Stimulated activated CD4-positive, alpha-beta T cell treated with anti-CD3 and anti-CD28 coated beads, TNF-alpha, amount 100 ng/mL, for 24 hours (primary cell): ENCODE measurements at regions not wholly inside any gene's neighbourhood (a gene's known extent, or its start where the extent isn't known, plus 50 kb on each side); places are given as distances from the start of the nearest gene placed in this dataset.
"Not testable (repeated sequence)": the region's sequence is repeated elsewhere in the genome, so short reads cannot be mapped to it uniquely, and the experiment has no call there.

Experiments used
- DNase-seq, 3 experiments: peaks; one replicate each; pipeline ENCODE4 v3.0.0-alpha.2; 2020; ENCODE audit warnings: low read depth in 3 of 3

DNA sequence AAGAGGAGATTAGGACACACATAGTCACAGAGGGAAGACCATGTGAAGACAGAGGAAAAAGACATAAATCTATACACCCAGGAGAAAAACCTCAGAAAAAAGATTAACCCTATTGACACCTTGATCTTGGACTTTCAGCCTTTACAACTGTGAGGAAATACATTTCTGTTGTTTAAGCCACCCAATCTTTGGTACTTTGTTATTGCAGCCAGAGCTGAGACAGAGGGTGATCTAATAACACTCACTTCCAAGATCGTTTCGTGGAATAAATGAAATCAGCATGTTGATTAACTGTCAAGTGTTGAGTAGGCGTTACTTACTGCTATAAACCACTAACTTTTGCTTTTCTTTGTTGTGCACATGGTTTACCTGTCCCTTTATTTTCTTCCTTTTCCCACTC is 361.2 kb upstream of the RIOK2 start:
- no peak for DNase-seq

- no peak for DNase-seq
Observed at GRCh38 chr5:97544678-97545077, 361.6 kb upstream of the RIOK2 start.

DNA sequence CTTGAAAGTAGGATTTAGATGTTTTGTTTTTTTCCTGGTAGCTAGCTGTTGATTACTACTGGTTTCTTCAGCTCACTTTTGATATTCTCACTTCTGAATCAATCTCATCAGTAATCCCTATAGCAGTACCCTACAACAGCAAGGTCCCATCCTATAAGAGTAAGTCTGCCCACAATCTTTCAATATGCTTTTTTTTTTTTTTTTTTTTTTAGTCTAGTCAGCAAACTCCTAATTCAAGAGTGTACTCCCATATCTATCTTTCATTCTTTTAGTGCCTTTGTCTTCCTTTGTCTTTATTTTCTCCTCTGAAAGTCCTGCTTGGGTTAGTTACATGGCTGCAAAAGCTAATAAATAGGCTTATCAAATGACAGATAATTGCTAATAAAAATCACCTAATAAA is 362.4 kb upstream of the RIOK2 start:
- no peak for DNase-seq

DNA sequence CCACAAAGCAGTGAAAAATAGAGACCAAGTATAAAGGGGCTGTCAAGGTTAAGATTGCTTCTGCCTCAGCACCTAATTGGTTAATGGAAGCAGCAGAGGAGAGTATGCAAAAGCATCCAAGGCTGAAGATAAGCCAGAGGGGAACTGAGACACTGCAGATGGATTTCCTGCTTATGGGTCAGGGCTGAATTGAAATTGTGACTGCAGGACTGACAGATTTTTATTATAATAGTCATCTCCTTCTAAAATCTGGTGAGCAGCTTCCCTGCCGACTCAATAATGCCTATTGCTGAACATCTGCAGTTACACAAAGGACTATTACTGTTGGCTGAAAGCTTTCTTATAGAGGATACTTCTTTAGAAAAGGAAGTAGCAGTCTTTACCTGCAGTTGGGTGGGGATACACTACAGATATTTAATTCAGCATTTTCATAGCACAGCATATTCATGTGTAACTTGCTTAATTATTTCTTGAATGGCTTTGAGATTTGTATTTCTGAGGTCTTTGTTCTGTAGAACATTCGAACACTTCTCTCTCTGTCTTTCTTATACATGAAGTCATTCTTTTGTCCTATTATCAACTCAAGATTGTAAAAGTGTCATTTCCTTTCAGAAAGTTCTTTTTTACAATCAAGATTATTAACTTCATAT is 363.0 kb upstream of the RIOK2 start:
- DNase-seq, result no peak

- DNase-seq, result no peak
Observed at GRCh38 chr5:97547430-97547829, 364.4 kb upstream of the RIOK2 start.

GRCh38 chr5:97547999-97548738 is 365.1 kb upstream of the RIOK2 start:
- no peak for DNase-seq

DNA sequence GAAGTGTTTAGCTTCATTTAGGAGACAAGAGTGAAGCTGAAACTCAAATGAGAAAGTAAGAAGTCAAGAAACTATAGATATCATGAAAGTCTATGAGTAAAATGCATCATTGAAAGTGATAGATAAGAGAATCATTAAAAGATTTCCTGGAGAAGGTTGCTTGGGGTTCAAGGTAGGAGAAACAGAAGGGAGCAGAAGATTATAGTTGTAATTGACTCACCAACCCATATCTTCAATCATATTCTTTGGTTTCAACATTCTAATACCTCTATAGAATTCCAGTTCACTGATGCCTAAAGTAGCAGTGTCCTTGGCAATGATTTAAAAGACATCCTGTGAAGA is 365.7 kb upstream of the RIOK2 start:
- no peak for DNase-seq

GRCh38 chr5:97549496-97549895 is 366.4 kb upstream of the RIOK2 start:
- DNase-seq, result no peak

GRCh38 chr5:97550164-97550563 is 367.1 kb upstream of the RIOK2 start:
- DNase-seq, result no peak

DNA sequence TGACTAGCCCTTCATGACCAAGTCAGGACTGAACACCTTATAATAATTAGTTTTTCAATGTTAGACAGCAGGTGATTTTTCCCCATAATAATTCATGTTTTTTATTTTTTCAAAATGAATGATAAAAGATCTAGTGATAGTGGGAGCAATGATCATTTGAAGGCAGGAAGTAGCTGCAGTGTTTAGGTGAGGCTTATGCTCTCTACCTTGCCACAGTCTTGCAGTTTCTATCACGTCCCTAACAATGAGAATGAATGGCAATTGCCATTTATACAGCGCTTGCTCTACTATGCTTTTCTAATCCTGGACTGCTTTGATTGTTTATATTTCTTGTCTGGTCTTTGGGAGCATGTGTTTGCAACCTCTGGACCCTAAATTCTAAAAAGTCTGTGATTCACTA is 367.8 kb upstream of the RIOK2 start:
- no peak for DNase-seq

- no peak for DNase-seq
Observed at GRCh38 chr5:97553604-97554452, 370.8 kb upstream of the RIOK2 start.

DNA sequence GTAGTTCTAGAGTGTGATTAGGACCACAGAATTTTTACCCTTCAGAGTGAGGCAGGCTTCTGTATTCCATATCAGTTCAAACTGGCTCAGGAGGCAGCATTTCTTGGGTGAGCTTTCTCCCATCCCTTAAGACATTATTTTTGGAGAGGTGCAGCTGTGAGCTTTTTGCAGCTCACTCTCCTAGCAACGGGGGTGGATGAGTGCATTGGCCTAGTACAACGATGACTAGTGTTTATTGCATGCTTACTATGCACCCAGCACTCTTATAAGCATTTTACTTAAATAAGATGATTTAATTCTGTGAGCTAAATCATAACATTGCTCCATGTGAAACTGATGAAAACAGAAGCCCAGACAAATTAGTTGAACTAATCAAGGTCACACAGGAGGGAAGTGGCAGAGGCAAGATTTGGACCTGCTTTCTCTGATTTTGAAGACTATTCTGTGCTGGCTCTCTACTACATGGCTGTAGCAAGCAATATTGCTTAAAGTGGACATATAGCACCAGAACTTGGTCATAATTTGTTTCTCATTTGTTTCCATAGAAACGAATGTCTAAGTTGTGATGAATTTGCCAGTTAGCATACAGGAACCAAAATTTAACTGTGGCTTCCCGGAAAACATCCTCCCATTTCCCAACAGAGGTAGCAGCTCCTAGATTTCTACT is 372.1 kb upstream of the RIOK2 start:
- DNase-seq, result no peak

DNA sequence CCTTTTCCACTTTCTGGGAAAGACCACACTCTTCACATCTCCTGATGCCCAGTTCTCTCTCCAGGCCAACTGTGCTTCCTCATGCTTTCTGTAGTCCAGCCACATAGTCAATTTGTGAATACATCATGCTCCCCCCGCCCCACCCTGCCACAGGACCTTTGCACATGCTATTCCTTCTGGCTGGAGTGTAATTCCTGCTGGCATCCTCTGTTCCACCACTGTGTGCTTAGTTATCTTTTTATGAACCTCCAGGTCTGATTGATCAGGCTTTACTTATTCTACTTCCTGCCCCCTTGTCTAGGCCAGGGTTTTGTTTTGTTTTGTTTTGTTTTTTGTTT is 372.6 kb upstream of the RIOK2 start:
- DNase-seq, result no peak

GRCh38 chr5:97559827-97560598 is 377.0 kb upstream of the RIOK2 start:
- DNase-seq, result no peak

DNA sequence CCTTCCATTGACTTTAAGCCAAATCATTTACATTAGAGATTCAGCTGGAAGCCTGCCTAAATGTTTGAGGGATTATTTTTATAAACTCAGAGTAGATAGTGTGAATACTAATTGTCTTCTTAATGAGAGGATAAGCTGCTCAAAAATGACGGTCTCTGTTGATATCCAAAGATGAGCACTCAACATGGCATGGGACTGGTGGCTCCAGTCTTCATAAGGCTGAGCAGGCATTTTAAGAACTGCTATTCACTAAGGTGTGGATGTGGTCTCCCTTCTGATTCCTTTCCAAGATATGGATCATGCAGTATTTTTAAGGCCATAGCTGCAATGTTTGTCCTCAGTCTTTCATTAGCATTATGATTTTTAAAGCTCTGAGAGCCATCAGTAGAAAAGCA is 377.5 kb upstream of the RIOK2 start:
- no peak for DNase-seq

DNA sequence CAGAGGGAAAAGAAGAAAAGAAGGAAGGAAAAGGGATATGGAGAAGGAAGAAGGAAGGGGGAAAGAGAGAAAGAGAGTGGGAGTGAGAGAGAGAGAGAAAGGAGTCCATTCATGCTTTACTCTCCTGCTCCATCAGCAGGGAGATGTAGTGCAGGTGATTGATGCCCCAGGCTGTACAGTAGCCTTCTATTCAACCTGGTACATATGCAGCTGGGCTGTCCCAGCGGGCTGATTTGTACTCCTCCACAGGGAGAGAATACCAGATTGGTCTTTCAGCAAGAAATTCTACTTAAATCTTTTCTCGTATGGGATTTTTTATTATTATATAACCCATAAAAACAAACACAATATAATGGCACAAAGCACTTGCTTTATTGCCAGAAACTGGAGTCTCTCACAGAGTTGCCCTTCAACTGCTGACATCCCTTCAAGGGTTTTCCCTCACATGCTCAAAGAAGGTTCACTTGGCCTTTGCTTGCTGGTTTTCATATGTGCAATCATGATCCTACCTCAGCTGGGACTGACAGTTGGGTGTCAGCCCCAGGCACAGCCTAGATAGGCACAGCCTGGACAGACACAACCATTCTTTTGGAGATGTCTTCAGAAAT is 380.1 kb upstream of the RIOK2 start:
- no peak for DNase-seq

- no peak for DNase-seq
Observed at GRCh38 chr5:97568382-97568781, 385.3 kb upstream of the RIOK2 start.

DNA sequence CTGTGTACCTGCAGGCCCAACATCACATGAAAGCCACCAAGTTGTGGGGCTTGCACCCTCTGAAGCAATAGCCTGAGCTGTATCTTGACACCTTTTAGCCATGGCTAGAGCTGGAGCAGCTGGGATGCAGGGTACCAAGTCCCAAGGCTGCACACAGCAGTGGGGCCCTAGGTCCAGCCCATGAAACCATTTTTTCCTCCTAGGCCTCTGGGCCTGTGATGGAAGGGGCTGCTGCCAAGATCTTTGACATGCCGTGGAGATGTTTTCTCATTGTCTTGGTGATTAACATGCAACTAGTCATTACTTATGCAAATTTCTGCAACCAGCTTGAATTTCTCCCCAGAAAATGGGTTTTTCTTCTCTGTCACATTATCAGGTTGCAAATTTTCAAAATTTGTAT is 387.2 kb upstream of the RIOK2 start:
- DNase-seq, result no peak

- no peak for DNase-seq
Observed at GRCh38 chr5:97575322-97575721, 392.3 kb upstream of the RIOK2 start.

DNA sequence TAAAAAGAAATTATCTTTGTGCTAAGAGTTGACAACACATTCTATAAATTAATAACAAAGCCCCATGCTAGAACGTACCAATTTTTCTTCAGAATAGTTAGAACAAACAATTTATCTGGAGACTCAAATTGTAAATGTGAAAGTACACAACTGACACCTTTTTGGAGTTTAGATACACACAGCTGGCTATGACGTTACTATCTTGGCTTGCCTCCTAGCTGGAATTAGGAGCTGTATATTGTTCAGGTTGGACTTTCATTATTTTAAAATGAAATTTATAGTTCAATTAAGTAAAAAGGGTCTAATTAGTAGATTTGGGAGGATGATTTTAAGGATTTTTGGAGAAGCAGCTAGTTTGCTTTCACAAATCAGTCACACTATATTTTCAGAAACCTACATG is 393.9 kb upstream of the RIOK2 start:
- no peak for DNase-seq

DNA sequence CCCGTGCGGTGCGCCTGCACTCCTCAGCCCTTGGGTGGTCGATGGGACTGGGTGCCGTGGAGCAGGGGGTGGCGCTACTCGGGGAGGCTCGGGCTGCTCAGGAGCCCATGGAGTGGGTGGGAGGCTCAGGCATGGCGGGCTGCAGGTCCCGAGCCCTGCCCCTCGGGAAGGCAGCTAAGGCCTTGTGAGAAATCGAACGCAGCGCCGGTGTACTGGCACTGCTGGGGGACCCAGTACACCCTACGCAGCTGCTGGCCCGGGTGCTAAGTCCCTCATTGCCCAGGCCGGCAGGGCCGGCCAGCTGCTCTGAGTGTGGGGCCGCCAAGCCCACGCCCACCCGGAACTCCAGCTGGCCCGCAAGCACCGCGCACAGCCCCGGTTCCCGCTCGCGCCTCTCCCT is 396.9 kb upstream of the RIOK2 start:
- not testable (repeated sequence) for DNase-seq
